Body of pancreas (tissue), 4 donors: ENCODE measurements at regions not wholly inside any gene's neighbourhood (a gene's known extent, or its start where the extent isn't known, plus 50 kb on each side); places are given as distances from the start of the nearest gene placed in this dataset.

Experiments
- ATAC-seq: fragments of 150-250 bp; one replicate; pipeline ENCODE4 v1.9.1; 2016
- DNase-seq, 4 donors: peaks; one replicate each; pipeline ENCODE4 v3.0.0-alpha.2; 2019
- H3K27ac ChIP-seq, 4 donors: fragments of 200-600 bp; sonication (generic); 1 replicate in 3 of 4; 2 replicates in 1 of 4; pipeline versions ENCODE4 v1.5.1 to v1.6.1; 2016 to 2019; ENCODE audit warnings: mild to moderate bottlenecking in 1 of 4, mixed read lengths in 1 of 4, moderate library complexity in 1 of 4
- H3K27me3 ChIP-seq, 2 donors: fragments of 200-600 bp; sonication (generic); one replicate each; pipeline ENCODE4 v1.6.0; 2016; ENCODE audit warnings: mild to moderate bottlenecking in 1 of 2
- H3K36me3 ChIP-seq, 2 donors: fragments of 200-600 bp; sonication (generic); replicated peaks in 1 of 2; 2 replicates each; pipeline ENCODE4 v1.5.1; 2016; ENCODE audit warnings: low read depth in 2 of 2; ENCODE audit not compliant: insufficient read depth in 1 of 2
- H3K4me1 ChIP-seq: fragments of 200-600 bp; sonication (generic); one replicate; pipeline ENCODE4 v1.6.0; 2016
- H3K4me3 ChIP-seq, 2 donors: fragments of 200-600 bp; sonication (generic); 1 replicate in 1 of 2; 2 replicates in 1 of 2; pipeline ENCODE4 v1.5.1; 2016 to 2019
- H3K9me3 ChIP-seq, 3 donors: fragments of 200-600 bp; sonication (generic); 1 replicate in 2 of 3; 2 replicates in 1 of 3; pipeline ENCODE4 v1.5.1; 2016
- CTCF ChIP-seq, 7 experiments: fragments of 450-650 bp in 4 of 7; fragments of 200-600 bp in 3 of 7; sonication (generic) in 3 of 7; IDR thresholded peaks; one replicate each; pipeline ENCODE4 v1.5.1; 2016 to 2019; ENCODE audit warnings: antibody characterized with exemption in 7 of 7
- POLR2A ChIP-seq, 3 donors: fragments of 450-650 bp; IDR thresholded peaks; one replicate each; pipeline ENCODE4 v1.6.1; 2016; ENCODE audit warnings: antibody characterized with exemption in 3 of 3, mild to moderate bottlenecking in 2 of 3
- WGBS, 2 donors: methylation state at CpG; one replicate each; pipeline ENCODE4 v1.1.5; 2017; 5-methylcytosine and 5-hydroxymethylcytosine counted together
- intact Hi-C: fragments of 100-400 bp; cut with DNase I; formaldehyde crosslinking; loops from one replicate; pipeline ENCODE4 v1.15.1; 2023

GRCh38 chr2:18856765-18857164, 267.4 kb upstream of the NT5C1B start:
- Histone ChIP-seq H3K4me3 (no peak overlapping the region), H3K36me3 (no peaks in the 10 kb centered on the region), H3K4me1 (no peaks in the 10 kb centered on the region), H3K27ac (no peak overlapping the region), H3K9me3 (no peaks in the 10 kb centered on the region), H3K27me3 (no peaks in the 10 kb centered on the region)
- no peak for TF ChIP-seq CTCF (IDR thresholded peaks at IDR 0.05)
- TF ChIP-seq POLR2A (IDR thresholded peaks at IDR 0.05) = no peak
- intact Hi-C loops = no loop called here
- DNase-seq (no peak), ATAC-seq (no peak)

- no peaks in the 10 kb centered on the region for H3K9me3 ChIP-seq
- no peaks in the 10 kb centered on the region for H3K4me1 ChIP-seq
- TF ChIP-seq POLR2A (IDR thresholded peaks at IDR 0.05) (no peak), CTCF (IDR thresholded peaks at IDR 0.05) (peak in 2 of 7 experiments; percentile 5 to 12)
- no peaks in the 10 kb centered on the region for H3K27me3 ChIP-seq
- ATAC-seq (no peak), DNase-seq (no peak)
- intact Hi-C loops = no loop called here
- no peak overlapping the region for H3K4me3 ChIP-seq
- no peak overlapping the region for H3K27ac ChIP-seq
- H3K36me3 ChIP-seq = no peaks in the 10 kb centered on the region
Measured at GRCh38 chr2:18855027-18855426, 265.7 kb upstream of the NT5C1B start.

GRCh38 chr2:18849841-18850578, 260.6 kb upstream of the NT5C1B start:
- H3K4me1 ChIP-seq = no peaks in the 10 kb centered on the region
- no peak overlapping the region for H3K4me3 ChIP-seq
- H3K9me3 ChIP-seq = no peaks in the 10 kb centered on the region
- no peak for ATAC-seq
- H3K36me3 ChIP-seq = no peaks in the 10 kb centered on the region
- H3K27ac ChIP-seq = no peak overlapping the region
- 68 to 70% methylated on average over 2 of the region's 2 CpGs for WGBS, 2 donors
- intact Hi-C loops = no loop called here
- TF ChIP-seq CTCF (IDR thresholded peaks at IDR 0.05) = no peak
- no peaks in the 10 kb centered on the region for H3K27me3 ChIP-seq
- no peak for DNase-seq

GRCh38 chr2:18848646-18849045, 259.3 kb upstream of the NT5C1B start:
- H3K36me3 ChIP-seq = no peaks in the 10 kb centered on the region
- intact Hi-C loops = no loop called here
- no peak overlapping the region for H3K27ac ChIP-seq
- DNase-seq (no peak), ATAC-seq (no peak)
- H3K27me3 ChIP-seq = no peaks in the 10 kb centered on the region
- no peak overlapping the region for H3K4me3 ChIP-seq
- no peaks in the 10 kb centered on the region for H3K9me3 ChIP-seq
- TF ChIP-seq POLR2A (IDR thresholded peaks at IDR 0.05) (no peak), CTCF (IDR thresholded peaks at IDR 0.05) (no peak)
- H3K4me1 ChIP-seq = no peaks in the 10 kb centered on the region

GRCh38 chr2:18845854-18846445, 256.6 kb upstream of the NT5C1B start:
- Histone ChIP-seq H3K9me3 (no peaks in the 10 kb centered on the region), H3K27me3 (no peaks in the 10 kb centered on the region), H3K4me3 (no peak overlapping the region), H3K4me1 (no peaks in the 10 kb centered on the region), H3K27ac (no peak overlapping the region), H3K36me3 (no peaks in the 10 kb centered on the region)
- 81 to 83% methylated on average over 2 of the region's 2 CpGs for WGBS, 2 donors
- ATAC-seq (no peak), DNase-seq (no peak)
- intact Hi-C loops = no loop called here
- TF ChIP-seq CTCF (IDR thresholded peaks at IDR 0.05) (no peak), POLR2A (IDR thresholded peaks at IDR 0.05) (no peak)
